Glutamatergic neuron (in vitro differentiated cells): ENCODE measurements at regions not wholly inside any gene's neighbourhood (a gene's known extent, or its start where the extent isn't known, plus 50 kb on each side); places are given as distances from the start of the nearest gene placed in this dataset.

Experiments used
- DNase-seq: peaks from one replicate; pipeline ENCODE4 v3.0.0; 2022
- H3K27ac Mint-ChIP-seq: one replicate; pipeline ENCODE4 v1.8.0; 2020; ENCODE audit warnings: mild to moderate bottlenecking, mixed read lengths, inconsistent platforms; ENCODE audit not compliant: unreplicated experiment
- H3K27me3 Mint-ChIP-seq: one replicate; pipeline ENCODE4 v1.8.0; 2020; ENCODE audit warnings: mild to moderate bottlenecking, moderate library complexity, mixed read lengths, inconsistent platforms; ENCODE audit not compliant: unreplicated experiment
- H3K36me3 Mint-ChIP-seq: one replicate; pipeline ENCODE4 v1.8.0; 2020; ENCODE audit warnings: mild to moderate bottlenecking, mixed read lengths, inconsistent platforms; ENCODE audit not compliant: unreplicated experiment
- H3K4me1 Mint-ChIP-seq: one replicate; pipeline ENCODE4 v1.8.0; 2020; ENCODE audit warnings: mild to moderate bottlenecking, low read depth, mixed read lengths, inconsistent platforms; ENCODE audit not compliant: unreplicated experiment
- H3K4me3 Mint-ChIP-seq: one replicate; pipeline ENCODE4 v1.8.0; 2020; ENCODE audit warnings: mild to moderate bottlenecking, mixed read lengths, inconsistent platforms; ENCODE audit not compliant: unreplicated experiment
- H3K9me3 Mint-ChIP-seq: one replicate; pipeline ENCODE4 v1.8.0; 2020; ENCODE audit warnings: mild to moderate bottlenecking, moderate library complexity, mixed read lengths, inconsistent platforms; ENCODE audit not compliant: unreplicated experiment
- TF ChIP-seq, protein P1 (sequence below): fragments of 200-600 bp; sonication (generic); IDR thresholded peaks from one replicate; pipeline ENCODE4 v1.5.0; 2021; ENCODE audit not compliant: partially characterized antibody, unreplicated experiment

DNA sequence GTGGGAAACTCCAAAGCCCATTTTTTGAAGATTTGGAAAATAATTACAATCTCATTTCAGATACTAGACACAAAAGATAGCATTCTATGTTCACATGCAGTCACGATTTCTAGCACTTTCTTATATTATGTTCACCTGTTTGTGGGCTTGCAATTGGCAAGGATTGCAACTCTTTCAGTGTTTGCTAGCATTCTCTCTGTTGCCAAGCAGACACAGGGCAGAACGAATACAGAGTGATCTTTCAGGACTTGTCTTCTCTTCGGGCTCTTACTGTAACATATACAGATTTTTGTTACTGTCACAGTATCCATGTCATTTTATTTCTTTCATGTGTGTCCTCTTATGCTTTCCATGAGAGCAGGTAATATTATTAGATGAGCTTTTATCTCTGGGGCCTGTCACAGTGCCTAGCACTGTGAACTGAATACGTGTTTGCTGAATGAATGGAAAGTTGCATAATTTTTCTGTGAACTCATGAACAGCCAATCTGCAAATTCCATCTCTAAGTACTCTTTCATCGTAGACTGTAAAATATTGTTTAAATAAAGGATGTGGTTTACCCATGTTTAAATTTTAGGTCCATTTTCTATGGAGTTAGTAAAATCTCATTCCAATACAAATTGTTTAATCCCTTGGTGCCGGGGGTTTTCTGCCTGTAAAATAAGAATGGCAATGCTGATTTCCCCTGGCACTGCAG is 105.1 kb downstream of the BMP4 start:
- Mint-ChIP-seq H3K4me3 (no peak overlapping the region), H3K27me3 (no peaks in the 10 kb centered on the region), H3K4me1 (no peaks in the 10 kb centered on the region), H3K36me3 (no peaks in the 10 kb centered on the region), H3K27ac (no peak overlapping the region), H3K9me3 (no peaks in the 10 kb centered on the region)
- TF ChIP-seq, protein P1, sequence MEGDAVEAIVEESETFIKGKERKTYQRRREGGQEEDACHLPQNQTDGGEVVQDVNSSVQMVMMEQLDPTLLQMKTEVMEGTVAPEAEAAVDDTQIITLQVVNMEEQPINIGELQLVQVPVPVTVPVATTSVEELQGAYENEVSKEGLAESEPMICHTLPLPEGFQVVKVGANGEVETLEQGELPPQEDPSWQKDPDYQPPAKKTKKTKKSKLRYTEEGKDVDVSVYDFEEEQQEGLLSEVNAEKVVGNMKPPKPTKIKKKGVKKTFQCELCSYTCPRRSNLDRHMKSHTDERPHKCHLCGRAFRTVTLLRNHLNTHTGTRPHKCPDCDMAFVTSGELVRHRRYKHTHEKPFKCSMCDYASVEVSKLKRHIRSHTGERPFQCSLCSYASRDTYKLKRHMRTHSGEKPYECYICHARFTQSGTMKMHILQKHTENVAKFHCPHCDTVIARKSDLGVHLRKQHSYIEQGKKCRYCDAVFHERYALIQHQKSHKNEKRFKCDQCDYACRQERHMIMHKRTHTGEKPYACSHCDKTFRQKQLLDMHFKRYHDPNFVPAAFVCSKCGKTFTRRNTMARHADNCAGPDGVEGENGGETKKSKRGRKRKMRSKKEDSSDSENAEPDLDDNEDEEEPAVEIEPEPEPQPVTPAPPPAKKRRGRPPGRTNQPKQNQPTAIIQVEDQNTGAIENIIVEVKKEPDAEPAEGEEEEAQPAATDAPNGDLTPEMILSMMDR = no peak
- no peak for DNase-seq

DNA sequence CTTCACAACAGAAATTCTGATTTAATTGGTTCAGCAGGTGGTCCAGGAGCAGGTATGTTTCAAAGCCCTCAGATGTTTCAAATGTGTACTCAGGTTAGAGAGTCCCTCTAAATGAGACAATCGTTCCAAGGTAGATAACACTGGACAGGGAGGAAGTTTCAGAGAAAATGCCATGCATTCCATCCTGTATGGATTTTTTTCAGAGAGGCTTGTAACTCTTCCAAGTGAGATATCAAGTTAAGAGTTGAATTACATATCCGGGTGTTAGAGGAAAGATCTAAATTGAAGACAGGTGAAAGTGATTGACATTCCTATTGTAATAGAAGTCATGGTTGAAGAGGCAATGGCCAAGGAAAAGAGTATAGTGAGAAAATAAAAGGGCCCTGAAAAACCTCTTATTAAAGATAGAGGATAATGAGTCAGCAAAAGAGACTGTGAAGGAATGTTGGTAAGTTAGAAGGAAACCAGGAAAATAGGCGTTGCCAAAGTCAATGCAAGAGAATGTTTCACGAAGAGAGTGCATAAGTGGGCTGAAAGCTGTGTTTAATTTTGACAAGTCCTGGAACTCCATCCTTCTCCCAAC is 105.8 kb downstream of the BMP4 start:
- Mint-ChIP-seq H3K9me3 (no peaks in the 10 kb centered on the region), H3K36me3 (no peaks in the 10 kb centered on the region), H3K27me3 (no peaks in the 10 kb centered on the region), H3K4me3 (no peak overlapping the region), H3K4me1 (no peaks in the 10 kb centered on the region), H3K27ac (no peak overlapping the region)
- DNase-seq = no peak
- TF ChIP-seq, protein P1 = no peak

DNA sequence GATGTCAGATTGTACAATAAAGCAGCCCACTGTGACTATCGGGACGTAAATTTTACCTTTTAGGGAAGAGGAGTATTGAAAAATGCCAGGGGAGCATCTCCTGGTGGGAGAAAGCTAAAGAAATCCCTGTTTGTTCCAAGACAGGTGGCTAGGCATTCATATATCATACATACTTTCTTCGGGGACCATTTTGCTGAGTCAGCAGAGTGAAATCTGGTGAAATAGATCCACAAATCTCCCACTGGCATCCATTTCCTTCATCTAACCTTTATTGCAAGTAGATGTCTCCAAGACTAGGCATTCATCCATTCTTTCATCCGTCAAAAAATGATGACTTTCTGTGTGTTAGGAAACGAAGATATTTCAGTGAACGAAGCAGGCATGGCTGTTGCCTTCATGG is 107.1 kb downstream of the BMP4 start:
- Mint-ChIP-seq H3K9me3 (no peaks in the 10 kb centered on the region), H3K4me3 (no peak overlapping the region), H3K36me3 (no peaks in the 10 kb centered on the region), H3K27me3 (no peaks in the 10 kb centered on the region), H3K27ac (no peak overlapping the region), H3K4me1 (no peaks in the 10 kb centered on the region)
- TF ChIP-seq, protein P1 = no peak
- DNase-seq = no peak

DNA sequence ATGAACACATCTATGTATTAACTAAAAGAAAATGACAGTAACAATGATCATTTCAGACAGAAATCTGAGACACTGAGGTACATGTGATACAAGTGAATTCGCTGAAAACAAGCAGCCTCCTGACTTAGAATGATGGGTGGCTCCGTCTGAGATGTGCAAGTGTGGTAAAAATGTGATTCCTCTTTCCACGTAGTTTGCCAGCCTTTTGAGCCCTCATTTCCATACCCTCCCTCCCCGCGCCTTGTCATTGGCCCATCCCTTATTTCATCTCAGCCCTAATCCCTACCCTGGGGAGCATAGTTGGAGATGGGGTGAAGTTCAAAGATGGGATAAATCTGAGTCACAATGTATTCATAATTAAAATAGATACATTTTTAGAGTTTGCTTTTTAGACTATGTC is 107.8 kb downstream of the BMP4 start:
- Mint-ChIP-seq H3K36me3 (no peaks in the 10 kb centered on the region), H3K27ac (no peak overlapping the region), H3K4me1 (no peaks in the 10 kb centered on the region), H3K4me3 (no peak overlapping the region), H3K9me3 (no peaks in the 10 kb centered on the region), H3K27me3 (no peaks in the 10 kb centered on the region)
- TF ChIP-seq, protein P1 = no peak
- no peak for DNase-seq

DNA sequence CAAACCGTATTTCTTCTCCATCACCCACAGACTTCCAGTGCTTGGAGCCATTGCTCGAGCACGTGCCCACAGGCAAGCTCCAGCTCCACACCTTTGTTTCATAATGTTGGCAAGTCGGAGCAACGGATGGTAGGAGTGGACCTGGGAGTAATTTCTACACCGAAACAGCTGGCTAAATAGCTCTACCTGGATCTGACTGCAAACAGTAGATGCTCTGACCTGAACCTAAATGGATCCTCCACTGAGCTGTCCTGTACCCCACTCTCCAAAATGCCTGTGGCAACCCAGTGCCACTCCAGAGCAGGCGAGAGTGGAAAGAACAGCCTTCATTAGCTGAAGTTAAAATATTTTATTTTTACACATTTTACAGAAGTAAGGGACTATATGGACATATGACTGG is 108.7 kb downstream of the BMP4 start:
- H3K27ac Mint-ChIP-seq = no peak overlapping the region
- H3K27me3 Mint-ChIP-seq = no peaks in the 10 kb centered on the region
- no peaks in the 10 kb centered on the region for H3K4me1 Mint-ChIP-seq
- no peaks in the 10 kb centered on the region for H3K36me3 Mint-ChIP-seq
- TF ChIP-seq, protein P1 = no peak
- no peak for DNase-seq
- H3K9me3 Mint-ChIP-seq = no peaks in the 10 kb centered on the region
- no peak overlapping the region for H3K4me3 Mint-ChIP-seq
